Activated CD4-positive, alpha-beta T cell treated with anti-CD3 and anti-CD28 coated beads, Interleukin-2, amount 50 U/mL, for 1 hour (primary cell): ENCODE measurements at regions not wholly inside any gene's neighbourhood (a gene's known extent, or its start where the extent isn't known, plus 50 kb on each side); places are given as distances from the start of the nearest gene placed in this dataset.
"Not testable (repeated sequence)": the region's sequence is repeated elsewhere in the genome, so short reads cannot be mapped to it uniquely, and the experiment has no call there.

ENCODE experiments used
- DNase-seq: peaks from one replicate; pipeline ENCODE4 v3.0.0-alpha.2; 2020

- no peak for DNase-seq
Measured at GRCh38 chr14:22131749-22132476, 457.1 kb downstream of the DAD1 start.

GRCh38 chr14:22124073-22124613, 450.5 kb upstream of the OR4E1 start:
- no peak for DNase-seq

DNA sequence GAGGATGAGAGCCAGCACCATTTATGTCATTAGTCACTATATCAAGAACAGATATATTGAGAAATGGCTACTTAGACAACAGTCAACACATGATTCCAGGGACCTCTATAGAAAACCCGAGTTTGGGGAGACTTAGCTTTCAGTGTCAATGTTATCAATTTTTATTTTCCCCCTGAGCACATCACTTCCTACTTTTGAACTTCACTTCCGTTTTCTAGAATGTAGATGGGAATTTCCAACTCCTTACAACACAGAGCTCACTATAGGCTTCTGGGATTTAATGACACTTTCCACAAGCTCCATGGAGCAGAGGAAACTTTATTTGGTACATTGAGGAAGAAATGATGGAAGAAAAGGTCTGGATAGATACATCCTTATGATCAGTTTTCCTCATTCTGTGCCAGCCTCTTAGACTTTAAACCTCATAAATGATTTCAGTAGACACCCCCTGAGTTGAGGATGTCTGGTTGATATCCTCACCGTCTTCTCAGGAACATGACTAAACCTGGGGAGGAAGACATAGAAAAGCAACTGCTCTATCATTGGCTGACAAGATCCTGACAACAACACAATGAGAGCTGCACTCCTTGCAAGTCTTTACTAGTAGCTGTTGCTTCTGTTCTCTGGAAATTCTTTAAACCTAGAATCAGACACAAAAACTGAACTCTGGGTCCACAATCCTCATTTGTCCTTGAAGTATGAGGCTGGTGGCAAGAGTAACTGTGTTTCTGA, 449.4 kb upstream of the OR4E1 start:
- DNase-seq, result no peak

GRCh38 chr14:22122227-22122818, 448.7 kb upstream of the OR4E1 start:
- DNase-seq, result no peak

DNA sequence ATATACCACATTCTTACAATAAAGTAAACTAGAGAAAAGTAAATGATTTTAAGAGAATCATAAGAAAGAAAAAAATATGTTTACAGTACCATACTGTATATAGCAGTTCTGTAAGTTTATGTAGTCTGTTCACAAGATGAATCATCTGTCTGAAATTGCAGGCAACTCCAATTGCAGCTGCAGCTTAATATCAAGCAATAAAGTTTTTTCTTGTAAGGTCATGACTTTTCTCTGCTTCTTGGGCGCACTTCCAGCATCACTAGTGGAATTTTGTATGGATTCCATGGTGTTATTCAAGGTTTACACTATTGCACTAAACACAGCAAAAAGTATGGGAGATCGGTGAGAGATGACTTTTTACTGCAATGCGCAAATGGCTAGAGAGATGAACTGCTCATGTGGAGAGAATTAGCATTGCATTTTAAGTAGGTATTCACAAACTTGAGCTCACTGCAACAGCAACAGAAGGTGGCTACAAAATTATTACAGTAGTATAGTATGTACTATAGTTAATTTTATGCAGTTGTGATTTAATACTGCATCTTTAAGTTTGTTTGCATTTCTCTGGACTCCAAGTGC, 445.4 kb upstream of the OR4E1 start:
- DNase-seq, result no peak

DNA sequence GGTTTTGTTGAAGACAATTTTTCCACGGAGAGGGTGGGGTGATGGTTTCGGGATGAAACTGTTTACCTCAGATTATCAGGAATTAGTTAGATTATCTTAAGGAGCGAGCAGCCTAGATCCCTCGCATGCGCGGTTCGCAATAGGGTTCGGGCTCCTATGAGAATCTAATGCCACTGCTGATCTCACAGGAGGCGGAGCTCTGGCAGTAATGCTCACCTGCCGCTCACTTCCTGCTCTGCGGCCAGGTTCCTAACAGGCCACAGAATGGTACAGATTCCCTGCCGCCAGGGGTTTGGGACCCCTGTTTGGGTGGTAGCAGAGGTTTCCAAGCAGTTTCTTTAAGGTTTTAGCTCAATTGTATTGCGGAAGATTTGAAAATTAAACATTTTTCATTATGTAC, 439.8 kb upstream of the OR4E1 start:
- no peak for DNase-seq

DNA sequence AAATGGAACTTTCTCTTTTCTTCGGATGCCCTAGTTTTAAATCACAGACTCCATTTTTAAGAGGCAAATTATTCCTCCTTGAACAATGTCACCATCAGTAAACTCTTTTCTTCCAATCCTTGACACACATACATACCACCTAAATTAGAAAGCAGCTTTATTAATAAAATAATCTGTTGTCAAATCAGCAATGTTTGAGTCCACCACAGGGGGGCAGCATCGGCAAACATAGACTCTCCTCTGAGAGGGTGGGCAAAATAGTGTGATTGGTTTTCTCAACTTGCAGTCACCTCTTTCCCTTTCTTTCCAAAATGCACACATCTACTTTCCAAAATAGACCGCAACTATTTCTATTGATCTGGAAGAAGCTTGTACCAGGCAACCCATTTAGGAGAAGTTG, 438.4 kb upstream of the OR4E1 start:
- peak; percentile 50 for DNase-seq

GRCh38 chr14:22107753-22108152, 434.1 kb upstream of the OR4E1 start:
- DNase-seq, result no peak

DNA sequence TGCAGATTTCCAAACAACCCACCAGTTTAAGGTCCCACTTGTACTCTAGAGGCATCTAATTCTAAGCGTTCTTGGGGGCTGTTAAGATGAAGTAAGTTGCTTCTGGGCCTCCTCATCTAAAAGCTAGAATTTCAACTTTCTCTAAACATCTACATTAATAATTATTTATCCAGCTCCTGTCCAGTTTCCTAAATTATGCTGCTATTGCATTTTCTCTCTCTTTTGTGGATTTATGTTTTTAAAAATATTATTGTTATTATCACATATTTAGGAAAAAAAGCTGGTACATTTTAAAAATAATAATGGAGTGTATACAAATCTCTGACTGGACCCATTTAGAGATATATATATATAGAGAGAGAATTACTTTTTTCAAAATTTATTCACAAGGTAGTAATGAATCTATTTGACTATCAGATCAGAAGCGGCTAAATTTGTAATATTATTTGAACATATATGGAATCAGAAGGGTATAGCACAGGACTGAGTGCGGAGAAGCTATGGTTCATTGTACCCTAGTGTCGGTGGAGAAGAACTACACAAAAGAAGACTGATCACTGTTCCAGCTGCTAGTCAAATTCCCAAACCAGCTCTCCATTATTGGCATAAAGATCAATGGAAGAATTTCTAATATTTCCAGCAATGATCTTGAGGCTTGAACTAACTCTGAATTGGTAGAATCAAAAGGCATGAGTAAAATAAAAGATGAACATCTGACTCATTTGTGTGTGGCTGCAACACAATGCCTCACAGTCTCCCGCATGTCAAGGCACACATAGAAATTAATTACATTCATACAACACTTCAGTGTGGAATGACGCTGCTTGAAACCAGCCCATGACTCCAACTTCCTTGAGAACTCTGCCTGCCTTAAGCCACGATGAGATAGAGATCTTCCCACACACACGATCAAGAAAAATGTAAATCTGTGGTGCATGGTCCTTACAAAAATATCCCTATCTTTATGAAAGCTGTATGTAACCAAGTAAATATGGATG, 433.4 kb upstream of the OR4E1 start:
- no peak for DNase-seq

DNA sequence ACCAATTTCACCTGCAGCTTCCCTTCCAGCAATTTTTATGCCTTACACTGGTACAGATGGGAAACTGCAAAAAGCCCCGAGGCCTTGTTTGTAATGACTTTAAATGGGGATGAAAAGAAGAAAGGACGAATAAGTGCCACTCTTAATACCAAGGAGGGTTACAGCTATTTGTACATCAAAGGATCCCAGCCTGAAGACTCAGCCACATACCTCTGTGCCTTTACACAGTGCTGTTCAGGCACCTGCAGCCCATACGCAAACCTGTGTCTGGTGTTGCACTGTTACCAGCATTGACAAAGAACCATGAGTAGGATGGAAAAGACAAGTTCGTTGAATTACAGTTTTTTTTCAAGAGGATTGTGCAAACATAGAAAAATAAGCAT, 432.0 kb upstream of the OR4E1 start:
- no peak for DNase-seq

DNA sequence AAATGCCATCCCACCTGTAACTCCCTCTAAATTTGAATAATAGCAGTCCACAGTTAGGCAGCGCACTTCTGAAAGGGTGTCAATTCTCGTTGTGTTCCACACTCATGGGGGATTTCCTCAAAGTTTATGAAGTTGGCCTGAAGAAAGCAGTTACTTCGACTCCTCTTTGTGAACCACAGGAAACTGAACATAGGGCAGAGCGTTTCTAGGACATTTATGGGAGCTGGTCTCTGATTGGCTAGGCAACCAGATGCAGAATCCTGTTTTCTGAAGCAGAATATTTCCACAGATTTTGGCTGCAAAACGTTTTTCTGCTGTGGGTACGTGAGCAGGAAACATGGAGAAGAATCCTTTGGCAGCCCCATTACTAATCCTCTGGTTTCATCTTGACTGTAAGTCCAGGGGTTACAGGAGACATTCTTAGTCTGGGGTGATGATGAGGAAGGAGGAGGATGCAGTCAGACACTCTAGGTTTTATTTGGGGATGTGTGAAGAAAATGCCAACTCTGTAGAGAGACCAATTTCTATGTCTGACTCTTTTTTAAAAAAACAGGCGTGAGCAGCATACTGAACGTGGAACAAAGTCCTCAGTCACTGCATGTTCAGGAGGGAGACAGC, 431.5 kb upstream of the OR4E1 start:
- no peak for DNase-seq

DNA sequence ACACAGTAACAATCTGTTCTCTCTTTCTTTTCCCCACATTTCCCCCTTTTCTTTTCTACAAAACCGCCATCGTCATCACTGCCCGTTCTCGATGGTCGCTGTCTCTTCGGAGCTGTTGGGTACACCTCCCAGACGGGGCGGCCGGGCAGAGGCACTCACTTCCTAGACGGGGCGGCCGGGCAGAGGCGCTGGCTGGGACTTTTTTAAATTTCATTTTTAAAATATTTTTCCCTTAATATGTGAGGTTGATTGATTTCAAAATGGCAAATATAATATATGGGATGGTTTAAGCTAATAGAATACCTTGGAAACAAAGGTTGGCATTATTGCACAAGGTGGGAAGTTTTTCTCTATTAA, 427.1 kb upstream of the OR4E1 start:
- not testable (repeated sequence) for DNase-seq

GRCh38 chr14:22099942-22100763, 426.5 kb upstream of the OR4E1 start:
- peak; percentile 57 for DNase-seq

- DNase-seq, result no peak
Measured at GRCh38 chr14:22098435-22098834, 424.8 kb upstream of the OR4E1 start.

- DNase-seq, result no peak
Measured at GRCh38 chr14:22097586-22098292, 424.1 kb upstream of the OR4E1 start.

- no peak for DNase-seq
Measured at GRCh38 chr14:22097072-22097471, 423.5 kb upstream of the OR4E1 start.

- no peak for DNase-seq
Measured at GRCh38 chr14:22096514-22096895, 422.9 kb upstream of the OR4E1 start.

DNA sequence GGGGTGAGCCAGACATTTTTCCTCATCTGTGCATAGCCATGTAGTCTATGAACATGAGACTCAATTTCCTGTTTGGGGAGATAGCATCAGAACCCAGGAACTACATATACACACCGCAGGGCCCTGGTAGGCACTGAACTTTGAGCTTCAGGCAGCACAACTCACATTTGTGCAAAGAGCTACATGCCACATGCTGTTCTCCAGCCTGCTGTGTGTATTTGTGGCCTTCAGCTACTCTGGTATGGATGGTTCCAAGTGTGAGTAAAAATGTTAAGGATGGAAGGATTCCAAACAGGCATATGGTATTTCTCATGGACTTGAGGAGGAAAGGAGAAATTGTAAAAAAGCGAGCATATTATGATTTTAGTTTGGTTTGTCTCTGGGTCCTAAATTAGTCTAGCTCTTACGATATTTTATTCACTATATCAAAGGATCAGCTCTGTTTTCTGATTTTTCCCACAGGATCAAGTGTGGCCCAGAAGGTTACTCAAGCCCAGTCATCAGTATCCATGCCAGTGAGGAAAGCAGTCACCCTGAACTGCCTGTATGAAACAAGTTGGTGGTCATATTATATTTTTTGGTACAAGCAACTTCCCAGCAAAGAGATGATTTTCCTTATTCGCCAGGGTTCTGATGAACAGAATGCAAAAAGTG, 422.4 kb upstream of the OR4E1 start:
- DNase-seq, result peak; percentile 16

- no peak for DNase-seq
Measured at GRCh38 chr14:22089940-22090339, 416.3 kb upstream of the OR4E1 start.
